ENCODE measurements at regions not wholly inside any gene's neighbourhood (a gene's known extent, or its start where the extent isn't known, plus 50 kb on each side); places are given as distances from the start of the nearest gene placed in this dataset.

DNA sequence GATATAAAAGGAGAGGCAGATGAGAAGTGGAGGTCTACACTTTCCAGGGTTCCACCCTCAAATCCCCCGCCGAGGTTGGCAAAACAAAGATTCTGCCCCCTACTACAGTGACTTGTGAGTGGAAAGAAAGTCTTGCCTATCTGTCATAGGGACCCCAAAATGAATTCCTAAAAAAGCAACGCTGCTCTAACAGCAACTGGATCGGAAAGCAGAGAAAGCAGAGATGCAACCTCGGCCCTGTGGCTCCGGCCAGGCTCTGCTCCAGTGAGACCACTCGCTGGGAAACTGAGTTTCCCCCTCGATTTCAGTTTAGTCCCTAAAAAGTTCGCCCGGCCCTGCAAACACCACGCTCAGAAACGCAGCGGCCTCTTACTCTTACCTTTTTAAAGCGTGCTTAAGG lies 297.9 kb upstream of the NFE2L3 start:
- intact Hi-C loops (cut with DNase I; ENCODE audit: low total_unique reads): loop anchor here (10.0 kb wide), 1 partner anchor 729 kb away; the partner anchor contains the start of gene CYCS
- no peak for DNase-seq

DNA sequence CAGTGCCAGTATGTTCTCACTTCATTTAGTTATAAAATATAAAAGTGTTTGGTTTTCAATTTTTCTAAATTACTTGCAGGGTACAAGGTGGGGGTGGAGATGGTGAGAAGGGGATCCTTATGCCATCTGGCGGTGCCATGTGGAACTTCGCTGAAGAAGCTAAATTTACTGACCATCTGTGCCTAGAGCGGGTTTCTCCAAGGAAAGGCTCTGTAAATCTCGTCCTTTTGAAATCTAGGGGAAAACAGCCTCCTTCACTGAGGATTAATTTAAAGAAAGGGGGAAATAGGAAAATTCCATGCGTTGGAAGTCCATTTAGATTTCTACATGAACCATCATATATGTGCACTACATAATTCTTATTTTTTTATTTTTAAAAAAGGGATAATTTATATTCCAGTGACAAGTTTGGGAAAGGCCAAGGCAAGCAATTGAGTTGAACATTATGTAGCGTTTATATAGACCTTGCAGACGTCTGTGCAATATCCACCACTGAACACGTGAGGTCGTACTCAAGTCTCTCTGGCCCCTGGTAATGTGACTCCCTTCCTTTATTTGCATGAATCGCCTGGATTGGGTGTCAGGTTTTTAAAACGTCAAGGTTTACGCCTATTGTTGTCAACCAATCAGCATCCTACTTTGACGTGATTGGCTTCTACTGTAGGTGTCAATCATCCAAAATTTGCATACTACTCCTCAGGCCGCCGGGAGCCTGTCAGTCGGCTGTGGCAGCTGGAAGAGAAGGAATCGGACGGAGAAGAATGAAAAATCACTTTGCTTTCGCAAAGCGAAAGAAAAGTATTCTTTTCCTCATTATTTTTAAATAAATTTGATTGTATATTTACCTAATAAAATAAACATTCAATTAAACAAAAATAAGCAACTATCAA lies 297.1 kb upstream of the NFE2L3 start:
- Histone ChIP-seq H3K4me3 (peak overlapping the region; percentile 43 to 65 (median 61)), H3K4me1 (peaks cover 28 to 32% of the 10 kb centered on the region in 2 donors), H3K9me3 (no peaks in the 10 kb centered on the region), H3K27ac (peak overlapping the region; percentile 94 to 95 (median 94)), H3K36me3 (no peaks in the 10 kb centered on the region), H3K27me3 (peaks cover 0 to 9% (median 0%) of the 10 kb centered on the region in 3 donors)
- in situ Hi-C loops (cut with MboI; ENCODE audit: low sequenced_read_pairs in 4 of 4) (loop anchor here (5.0 to 25.0 kb wide), 13 partner anchors 280 to 1330 kb away; partner anchors contain the start of genes SKAP2 (in 2 of the 4), HOXA10 (in 1 of the 4), HOXA11 (in 1 of the 4) and HOXA9 (in 1 of the 4)), intact Hi-C loops (cut with DNase I; ENCODE audit: low total_unique reads) (loop anchor here (10.0 kb wide), 1 partner anchor 730 kb away; the partner anchor contains the start of gene CYCS)
- DNase-seq: peak; percentile 89 to 91
- peak; percentile 80 for ATAC-seq
- peak; percentile 85 to 93 for TF ChIP-seq POLR2A (IDR thresholded peaks at IDR 0.05)
- TF ChIP-seq, protein P1, sequence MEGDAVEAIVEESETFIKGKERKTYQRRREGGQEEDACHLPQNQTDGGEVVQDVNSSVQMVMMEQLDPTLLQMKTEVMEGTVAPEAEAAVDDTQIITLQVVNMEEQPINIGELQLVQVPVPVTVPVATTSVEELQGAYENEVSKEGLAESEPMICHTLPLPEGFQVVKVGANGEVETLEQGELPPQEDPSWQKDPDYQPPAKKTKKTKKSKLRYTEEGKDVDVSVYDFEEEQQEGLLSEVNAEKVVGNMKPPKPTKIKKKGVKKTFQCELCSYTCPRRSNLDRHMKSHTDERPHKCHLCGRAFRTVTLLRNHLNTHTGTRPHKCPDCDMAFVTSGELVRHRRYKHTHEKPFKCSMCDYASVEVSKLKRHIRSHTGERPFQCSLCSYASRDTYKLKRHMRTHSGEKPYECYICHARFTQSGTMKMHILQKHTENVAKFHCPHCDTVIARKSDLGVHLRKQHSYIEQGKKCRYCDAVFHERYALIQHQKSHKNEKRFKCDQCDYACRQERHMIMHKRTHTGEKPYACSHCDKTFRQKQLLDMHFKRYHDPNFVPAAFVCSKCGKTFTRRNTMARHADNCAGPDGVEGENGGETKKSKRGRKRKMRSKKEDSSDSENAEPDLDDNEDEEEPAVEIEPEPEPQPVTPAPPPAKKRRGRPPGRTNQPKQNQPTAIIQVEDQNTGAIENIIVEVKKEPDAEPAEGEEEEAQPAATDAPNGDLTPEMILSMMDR (IDR thresholded peaks at IDR 0.05 in 4 of 5, conservative IDR thresholded peaks at IDR 0.05 in 1 of 5): peak; percentile 70 to 88 (median 79)

More for the DNA sequence above, 297.9 kb upstream of the NFE2L3 start:
- H3K27me3 ChIP-seq: peaks cover 0 to 4% (median 0%) of the 10 kb centered on the region in 3 donors
- H3K4me1 ChIP-seq: peaks cover 36 to 40% of the 10 kb centered on the region in 2 donors
- H3K9me3 ChIP-seq: no peaks in the 10 kb centered on the region
- no peak for ATAC-seq
- in situ Hi-C loops (cut with MboI; ENCODE audit: low sequenced_read_pairs in 4 of 4): loop anchor here (5.0 to 25.0 kb wide), 12 partner anchors 279 to 1331 kb away; partner anchors contain the start of genes SKAP2 (in 2 of the 4), HOXA10 (in 1 of the 4) and HOXA11 (in 1 of the 4)
- no peak overlapping the region for H3K4me3 ChIP-seq
- peak overlapping the region; percentile 76 to 95 (median 87) for H3K27ac ChIP-seq
- H3K36me3 ChIP-seq: no peaks in the 10 kb centered on the region
- TF ChIP-seq, protein P1 (IDR thresholded peaks at IDR 0.05 in 4 of 5, conservative IDR thresholded peaks at IDR 0.05 in 1 of 5): no peak
- no peak for TF ChIP-seq POLR2A (IDR thresholded peaks at IDR 0.05)

DNA sequence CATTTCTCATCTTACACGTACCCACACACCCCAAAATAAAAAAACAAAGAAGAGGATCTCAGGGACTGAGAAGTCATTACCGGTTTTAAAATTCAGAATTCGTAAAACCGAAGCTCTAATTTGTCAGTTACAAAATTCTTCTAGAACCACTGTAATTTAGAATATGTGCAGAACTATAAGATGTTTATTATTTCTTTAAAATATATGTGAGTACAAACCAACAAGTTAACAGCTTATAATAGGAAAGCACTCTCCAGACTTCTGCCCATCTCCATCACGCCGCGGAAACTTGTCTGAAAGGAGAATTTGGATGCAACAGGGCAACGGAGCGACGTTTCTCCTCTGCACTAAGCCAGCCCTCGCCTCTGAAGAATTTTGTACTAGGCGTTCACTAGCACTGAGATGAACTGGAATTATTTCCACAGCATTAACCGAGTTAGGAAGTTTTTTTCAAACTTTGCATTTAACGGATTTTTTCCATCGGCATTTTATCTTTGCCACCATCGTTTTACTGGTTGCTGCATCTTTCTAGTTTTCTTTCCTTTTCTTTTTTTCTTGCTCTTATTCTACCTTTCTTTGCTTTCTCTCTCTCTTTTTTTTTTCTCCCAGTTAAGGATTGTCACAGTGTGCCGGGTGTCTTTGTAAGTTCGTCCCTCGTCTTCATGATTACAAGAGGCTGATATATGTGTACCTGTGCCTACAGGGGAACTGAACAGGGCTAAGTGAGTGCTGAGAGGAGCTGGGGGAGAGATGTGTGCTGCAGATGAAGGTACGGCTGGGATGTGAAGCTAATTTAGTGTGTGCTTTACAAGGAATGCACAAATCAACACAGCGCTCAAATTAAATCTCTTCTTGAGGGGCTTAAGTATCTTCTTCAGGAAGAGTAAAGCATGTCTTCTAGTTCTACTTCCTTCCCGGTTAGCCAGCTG lies 295.9 kb upstream of the NFE2L3 start:
- intact Hi-C loops (cut with DNase I; ENCODE audit: low total_unique reads): loop anchor here (2.0 to 10.0 kb wide), 2 partner anchors 345 to 731 kb away; partner anchors contain the start of genes CBX3, CYCS and HNRNPA2B1

More for the DNA sequence above, 295.9 kb upstream of the NFE2L3 start:
- peaks cover 19% of the 10 kb centered on the region in 2 donors for H3K4me1 ChIP-seq
- in situ Hi-C loops (cut with MboI; ENCODE audit: low sequenced_read_pairs in 4 of 4): loop anchor here in 3 of 4 donors (5.0 to 25.0 kb wide), 9 partner anchors 281 to 1329 kb away; partner anchors contain the start of genes SKAP2 (in 2 of the 3), HOXA10 (in 1 of the 3), HOXA11 (in 1 of the 3) and HOXA9 (in 1 of the 3)
- ATAC-seq (peak in 1 of 2 donors; percentile 17), DNase-seq (peak in 1 of 2 donors; percentile 33)
- H3K4me3 ChIP-seq: peak overlapping the region; percentile 43 to 65 (median 61)
- H3K36me3 ChIP-seq: no peaks in the 10 kb centered on the region
- H3K27me3 ChIP-seq: peaks cover 0 to 12% (median 8%) of the 10 kb centered on the region in 3 donors
- TF ChIP-seq POLR2A (IDR thresholded peaks at IDR 0.05): no peak
- TF ChIP-seq, protein P1 (IDR thresholded peaks at IDR 0.05 in 4 of 5, conservative IDR thresholded peaks at IDR 0.05 in 1 of 5): no peak
- peak overlapping the region; percentile 94 to 95 (median 94) for H3K27ac ChIP-seq
- H3K9me3 ChIP-seq: no peaks in the 10 kb centered on the region

All from gastrocnemius medialis (tissue), 4 donors.